ENCODE measurements at regions not wholly inside any gene's neighbourhood (a gene's known extent, or its start where the extent isn't known, plus 50 kb on each side); places are given as distances from the start of the nearest gene placed in this dataset.

- TF ChIP-seq CTCF (IDR thresholded peaks at IDR 0.05): no peak
- no peak for TF ChIP-seq POLR2A (IDR thresholded peaks at IDR 0.05)
Observed at GRCh38 chr9:109910671-109911518, 130.9 kb downstream of the PALM2AKAP2 start.
